Esophagus (tissue), 2 donors: ENCODE measurements at regions not wholly inside any gene's neighbourhood (a gene's known extent, or its start where the extent isn't known, plus 50 kb on each side); places are given as distances from the start of the nearest gene placed in this dataset.

Experiments used
- H3K27ac ChIP-seq, 2 donors: one replicate each; pipeline ENCODE4 v1.5.1; 2013; ENCODE audit warnings: low read depth in 2 of 2, mild to moderate bottlenecking in 2 of 2, inconsistent platforms in 1 of 2, low read length in 1 of 2, moderate library complexity in 1 of 2
- H3K27me3 ChIP-seq, 2 donors: one replicate each; pipeline ENCODE4 v1.6.1; 2013; ENCODE audit warnings: low read length in 2 of 2, control low read depth in 1 of 2, mild to moderate bottlenecking in 1 of 2; ENCODE audit not compliant: insufficient read depth in 2 of 2, control insufficient read depth in 1 of 2
- H3K36me3 ChIP-seq, 2 donors: one replicate each; pipeline ENCODE4 v1.6.1; 2013; ENCODE audit warnings: low read length in 1 of 2; ENCODE audit not compliant: control insufficient read depth in 2 of 2, insufficient read depth in 2 of 2
- H3K4me1 ChIP-seq, 2 donors: one replicate each; pipeline ENCODE4 v1.6.1; 2013; ENCODE audit warnings: low read length in 1 of 2; ENCODE audit not compliant: control insufficient read depth in 2 of 2, insufficient read depth in 2 of 2
- H3K4me3 ChIP-seq, 2 donors: one replicate each; pipeline ENCODE4 v1.5.1; 2013; ENCODE audit warnings: low read length in 2 of 2, mild to moderate bottlenecking in 2 of 2, low read depth in 1 of 2, moderate library complexity in 1 of 2
- H3K9me3 ChIP-seq, 2 donors: one replicate each; pipeline ENCODE4 v1.6.1; 2013; ENCODE audit warnings: mild to moderate bottlenecking in 2 of 2, low read depth in 1 of 2, low read length in 1 of 2, moderate library complexity in 1 of 2; ENCODE audit not compliant: control insufficient read depth in 2 of 2, insufficient read depth in 1 of 2
- WGBS, 2 donors: extraction: QIAGEN DNeasy Blood & Tissue Kit; methylation state at CpG; one replicate each; pipeline ENCODE4 v1.1.7; 2013; 5-methylcytosine and 5-hydroxymethylcytosine counted together
- donor health status: healthy with polysubstance abuse.
- donor health status: Bipolar disorder and iron deficiency.

DNA sequence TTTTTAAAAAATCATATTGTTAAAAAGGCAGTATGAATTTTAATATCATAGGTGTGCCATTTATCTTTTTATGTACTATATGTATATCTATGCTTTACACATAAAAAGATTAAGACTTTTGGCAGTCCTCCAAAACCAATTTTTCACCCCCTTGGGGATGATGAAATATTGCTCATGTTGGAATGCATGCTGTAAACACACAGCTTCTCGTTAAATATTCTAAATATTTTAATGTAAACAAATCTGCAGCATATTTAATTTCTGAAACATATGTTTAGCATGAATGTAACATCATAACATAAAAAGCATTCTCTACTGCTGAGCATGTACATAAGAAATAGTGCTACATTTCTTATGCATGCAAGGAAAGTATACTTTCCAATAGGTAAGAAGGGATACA lies 484.3 kb upstream of the LRATD1 start:
- 24 to 26% methylated on average over 1 of the region's 1 CpG for WGBS, 2 donors

DNA sequence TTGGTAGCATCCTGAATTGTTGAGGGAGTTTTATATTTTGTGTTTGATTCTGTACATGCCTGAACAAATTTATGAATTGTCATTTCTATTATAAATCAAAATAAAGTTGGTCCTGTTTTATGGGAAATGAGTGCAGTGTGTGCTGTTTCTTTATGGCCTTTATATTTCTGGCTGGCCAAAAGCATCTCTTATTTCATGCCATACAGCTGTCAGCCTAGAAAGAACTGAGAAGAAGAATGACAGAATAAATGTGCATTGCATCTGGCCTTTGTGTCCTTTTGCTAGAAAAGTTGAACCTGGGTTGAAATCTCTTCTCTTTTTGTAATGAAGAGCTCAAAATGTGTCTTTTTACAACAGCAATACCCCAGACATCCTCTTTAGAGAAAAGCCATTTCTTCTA lies 474.7 kb upstream of the LRATD1 start:
- no peaks in the 10 kb centered on the region for H3K4me1 ChIP-seq

More for the DNA sequence above, 484.3 kb upstream of the LRATD1 start:
- no peak overlapping the region for H3K4me3 ChIP-seq
- H3K4me1 ChIP-seq, result no peaks in the 10 kb centered on the region
- no peaks in the 10 kb centered on the region for H3K27me3 ChIP-seq
- no peaks in the 10 kb centered on the region for H3K9me3 ChIP-seq
- H3K36me3 ChIP-seq, result no peaks in the 10 kb centered on the region
- H3K27ac ChIP-seq, result no peak overlapping the region

DNA sequence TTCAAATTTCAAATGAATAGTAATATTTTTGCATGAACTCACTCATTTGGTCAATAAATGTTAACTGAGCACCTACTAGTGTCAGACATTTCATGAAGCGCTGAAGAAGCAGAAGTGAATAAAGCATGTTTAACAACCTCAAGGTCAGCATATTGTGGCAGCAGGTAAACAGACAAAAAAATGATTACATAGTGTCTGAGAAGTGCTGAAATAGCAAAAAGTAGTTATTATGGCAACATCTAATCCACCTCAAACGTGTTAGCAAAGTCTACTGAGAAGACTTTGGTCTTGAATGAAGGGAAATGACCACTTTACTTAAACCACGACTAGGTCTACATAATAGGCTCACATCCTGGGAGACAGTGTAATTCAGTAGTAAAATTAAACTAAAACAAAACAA lies 452.2 kb upstream of the LRATD1 start:
- no peaks in the 10 kb centered on the region for H3K4me1 ChIP-seq
- H3K36me3 ChIP-seq, result no peaks in the 10 kb centered on the region
- WGBS, 2 donors, result 69% methylated on average over 3 of the region's 3 CpGs
- no peaks in the 10 kb centered on the region for H3K27me3 ChIP-seq
- H3K27ac ChIP-seq, result no peak overlapping the region
- H3K9me3 ChIP-seq, result peaks cover 4 to 8% of the 10 kb centered on the region in 2 donors
- H3K4me3 ChIP-seq, result no peak overlapping the region

More for the DNA sequence above, 474.7 kb upstream of the LRATD1 start:
- no peaks in the 10 kb centered on the region for H3K9me3 ChIP-seq
- H3K27me3 ChIP-seq, result no peaks in the 10 kb centered on the region
- no peak overlapping the region for H3K4me3 ChIP-seq
- H3K36me3 ChIP-seq, result no peaks in the 10 kb centered on the region
- H3K27ac ChIP-seq, result no peak overlapping the region

DNA sequence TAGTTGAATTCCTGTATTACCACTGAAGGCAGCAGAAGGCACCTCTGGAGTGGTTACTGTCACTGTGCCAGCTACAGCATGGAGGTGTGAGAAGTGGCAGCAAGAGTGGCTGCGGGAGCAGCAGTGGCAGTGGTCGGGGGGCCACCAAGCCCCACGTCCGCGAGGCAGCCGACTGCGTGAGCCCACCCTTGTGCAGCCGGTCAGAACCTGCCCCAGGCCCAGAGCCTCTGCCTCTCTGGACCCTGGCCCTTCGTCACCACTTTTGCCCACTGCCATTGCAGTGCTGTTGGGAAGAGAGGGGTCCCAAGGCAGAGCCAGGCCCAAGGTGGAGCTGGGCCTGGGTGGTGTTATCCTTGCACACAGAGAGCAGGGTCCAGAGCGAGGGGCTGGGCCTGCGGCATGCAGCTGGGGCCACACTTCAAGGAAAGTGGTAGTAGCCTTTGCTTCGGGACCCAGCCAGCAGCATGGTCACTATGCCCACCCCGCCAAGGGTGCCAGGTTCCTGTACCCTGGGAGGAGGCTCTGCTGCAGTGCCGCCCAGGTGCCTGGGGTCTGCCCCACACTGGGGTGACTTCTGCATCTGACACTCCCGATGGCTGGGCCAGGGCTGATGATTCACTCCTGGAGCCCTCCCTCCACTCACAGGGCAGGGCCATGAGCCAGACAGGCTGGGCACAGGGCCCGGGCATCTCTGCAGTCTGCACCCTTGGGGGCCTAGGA lies 450.1 kb upstream of the LRATD1 start:
- Histone ChIP-seq H3K36me3 (no peaks in the 10 kb centered on the region), H3K4me3 (no peak overlapping the region), H3K27ac (no peak overlapping the region), H3K4me1 (no peaks in the 10 kb centered on the region), H3K27me3 (no peaks in the 10 kb centered on the region), H3K9me3 (peaks cover 4 to 8% of the 10 kb centered on the region in 2 donors)
- WGBS, 2 donors, result 91% methylated on average over 15 to 16 of the region's 16 CpGs

DNA sequence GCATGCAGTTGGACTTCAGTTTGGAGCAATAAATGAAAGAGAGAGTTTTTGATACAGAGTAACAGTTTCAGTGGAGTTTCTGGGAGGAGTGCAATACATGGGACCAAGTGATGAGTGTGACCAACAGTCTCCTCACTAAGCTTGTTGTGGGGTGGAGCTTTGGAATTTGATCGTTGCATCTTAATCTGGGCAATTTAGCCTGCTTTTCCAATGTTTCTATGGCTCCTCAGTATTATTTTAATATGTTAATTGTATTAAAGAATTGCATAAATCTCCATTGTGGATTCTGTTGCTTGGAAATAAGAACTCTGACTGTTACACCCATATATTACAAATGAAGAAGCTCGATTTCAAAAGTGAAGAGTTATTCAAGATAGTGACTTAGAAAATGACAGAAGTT lies 446.6 kb upstream of the LRATD1 start:
- Histone ChIP-seq H3K27me3 (no peaks in the 10 kb centered on the region), H3K4me1 (no peaks in the 10 kb centered on the region), H3K9me3 (peaks cover 3 to 8% of the 10 kb centered on the region in 2 donors), H3K36me3 (no peaks in the 10 kb centered on the region), H3K4me3 (no peak overlapping the region), H3K27ac (no peak overlapping the region)
- WGBS, 2 donors, result 70 to 79% methylated on average over 2 of the region's 2 CpGs

DNA sequence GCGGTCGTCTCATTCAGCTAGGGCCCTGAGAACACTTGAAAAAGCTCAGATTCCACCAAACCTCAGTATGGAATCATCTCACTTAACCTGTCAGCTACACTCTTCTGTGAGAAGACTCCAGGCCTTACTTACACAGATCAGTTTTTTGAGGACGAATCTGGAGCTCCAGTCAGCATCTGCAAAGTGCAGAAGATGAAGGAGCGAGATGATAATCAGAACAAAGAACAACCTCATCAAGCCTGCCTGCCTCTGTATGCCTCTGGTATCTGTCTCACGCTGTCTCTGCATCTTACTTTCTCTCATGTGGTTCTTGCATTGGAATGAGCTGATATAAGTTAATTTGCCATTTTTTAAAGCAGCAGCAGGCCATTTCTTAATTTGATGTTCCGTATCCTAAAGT lies 444.1 kb upstream of the LRATD1 start:
- Histone ChIP-seq H3K36me3 (no peaks in the 10 kb centered on the region), H3K27ac (no peak overlapping the region), H3K4me1 (no peaks in the 10 kb centered on the region), H3K27me3 (no peaks in the 10 kb centered on the region), H3K4me3 (no peak overlapping the region), H3K9me3 (no peaks in the 10 kb centered on the region)
- 82 to 87% methylated on average over 6 of the region's 6 CpGs for WGBS, 2 donors

DNA sequence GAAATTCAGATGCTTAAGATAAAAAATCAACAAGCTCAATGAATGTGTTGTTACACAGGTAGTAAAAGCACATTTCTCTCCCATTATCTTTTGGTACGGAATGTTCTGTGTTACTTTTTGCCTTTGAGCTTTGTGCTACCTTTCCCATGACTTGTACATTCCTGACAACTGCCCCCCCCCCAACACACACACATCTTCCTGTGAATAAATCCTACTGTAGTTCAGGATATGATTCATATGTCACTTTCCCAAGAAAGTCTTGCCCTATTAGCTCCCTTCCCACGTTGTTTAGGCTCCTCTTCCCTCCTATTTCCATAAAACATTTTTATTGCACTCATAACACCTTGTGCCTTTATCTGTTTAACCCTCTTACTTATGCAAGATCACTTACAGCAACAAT lies 442.6 kb upstream of the LRATD1 start:
- no peak overlapping the region for H3K27ac ChIP-seq
- no peak overlapping the region for H3K4me3 ChIP-seq
- no peaks in the 10 kb centered on the region for H3K9me3 ChIP-seq
- H3K4me1 ChIP-seq, result no peaks in the 10 kb centered on the region
- 28 to 45% methylated on average over 2 of the region's 2 CpGs for WGBS, 2 donors
- H3K36me3 ChIP-seq, result no peaks in the 10 kb centered on the region
- no peaks in the 10 kb centered on the region for H3K27me3 ChIP-seq

DNA sequence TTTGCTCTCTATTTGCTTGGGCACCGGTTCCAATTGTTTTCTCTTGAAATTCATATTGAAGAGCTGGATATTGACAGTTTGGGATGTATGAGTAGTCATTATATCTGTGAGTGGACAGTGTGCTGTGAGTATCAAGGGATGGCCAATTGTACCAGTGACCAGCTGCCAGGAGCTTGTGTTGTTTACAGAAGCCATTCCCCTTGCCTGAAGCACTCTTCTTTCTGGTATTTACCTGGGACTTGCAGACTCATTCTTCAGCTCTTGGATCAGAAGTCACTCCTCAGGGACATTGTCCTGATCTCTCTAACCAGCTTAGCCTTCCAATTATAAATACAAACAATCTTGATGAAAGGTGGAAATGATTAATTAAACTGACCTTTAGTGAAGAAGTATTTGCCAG lies 438.3 kb upstream of the LRATD1 start:
- H3K9me3 ChIP-seq, result no peaks in the 10 kb centered on the region
- H3K4me3 ChIP-seq, result no peak overlapping the region
- no peaks in the 10 kb centered on the region for H3K4me1 ChIP-seq
- H3K27me3 ChIP-seq, result no peaks in the 10 kb centered on the region
- 87 to 93% methylated on average over 1 of the region's 1 CpG for WGBS, 2 donors
- H3K36me3 ChIP-seq, result no peaks in the 10 kb centered on the region
- H3K27ac ChIP-seq, result no peak overlapping the region

DNA sequence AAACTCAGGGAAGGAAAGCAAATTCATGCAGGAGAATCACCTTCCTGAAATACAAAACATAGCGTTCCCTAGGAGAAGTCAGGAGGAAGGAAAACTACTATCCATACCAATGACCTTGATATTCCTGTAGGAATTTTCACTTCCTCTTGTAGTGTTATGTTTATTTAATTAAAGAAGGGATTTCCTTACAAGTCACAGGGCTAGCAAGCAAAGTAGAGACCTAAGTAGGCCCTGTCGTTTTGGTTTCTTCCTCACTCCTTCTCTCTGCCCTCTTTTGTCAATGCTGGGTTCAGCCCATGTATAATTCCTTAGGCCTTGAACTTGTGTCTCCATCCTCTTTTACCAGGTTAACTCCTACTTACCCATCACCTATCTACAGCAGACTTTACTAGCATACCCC lies 435.2 kb upstream of the LRATD1 start:
- Histone ChIP-seq H3K4me3 (no peak overlapping the region), H3K4me1 (no peaks in the 10 kb centered on the region), H3K36me3 (no peaks in the 10 kb centered on the region), H3K27me3 (no peaks in the 10 kb centered on the region), H3K27ac (no peak overlapping the region), H3K9me3 (no peaks in the 10 kb centered on the region)
- 53 to 65% methylated on average over 2 of the region's 2 CpGs for WGBS, 2 donors

DNA sequence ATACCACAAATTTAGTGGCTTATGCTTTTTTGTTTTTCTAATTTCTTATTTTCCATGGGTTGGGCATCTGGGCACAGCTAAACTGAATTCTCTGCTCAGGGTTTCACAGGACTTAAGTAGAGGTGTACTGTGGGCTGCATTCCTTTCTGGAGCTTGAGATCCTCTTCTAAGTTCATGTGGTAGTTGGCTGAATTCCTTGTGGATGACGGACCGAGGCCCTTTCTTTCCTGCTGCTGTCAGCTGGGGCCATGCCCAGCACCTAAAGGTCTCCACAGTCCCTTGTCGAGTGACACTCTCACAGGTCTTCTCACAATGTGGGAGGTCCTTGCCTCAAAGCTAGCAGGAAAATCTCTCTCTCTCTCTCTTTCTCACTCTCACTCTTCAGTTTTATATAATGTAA lies 433.5 kb upstream of the LRATD1 start:
- Histone ChIP-seq H3K4me1 (no peaks in the 10 kb centered on the region), H3K9me3 (no peaks in the 10 kb centered on the region), H3K4me3 (no peak overlapping the region), H3K27me3 (no peaks in the 10 kb centered on the region), H3K36me3 (no peaks in the 10 kb centered on the region), H3K27ac (no peak overlapping the region)
- WGBS, 2 donors, result 58 to 71% methylated on average over 3 of the region's 3 CpGs
